ENCODE measurements at regions not wholly inside any gene's neighbourhood (a gene's known extent, or its start where the extent isn't known, plus 50 kb on each side); places are given as distances from the start of the nearest gene placed in this dataset.

GRCh38 chr7:50855526-50855925 is 72.8 kb upstream of the GRB10 start:
- Histone ChIP-seq H3K79me2 (ENCODE audit: insufficient read depth, low read length) (no peaks in the 10 kb centered on the region), H3K79me1 (ENCODE audit: insufficient read depth, low read depth, low read length, poor library complexity, severe bottlenecking) (no peaks in the 10 kb centered on the region), H3K23ac (ENCODE audit: insufficient read length, low read depth, low read length) (no peak overlapping the region), H2BK5ac (ENCODE audit: insufficient read length, low read length) (no peak overlapping the region), H3K9ac (ENCODE audit: extremely low read depth, insufficient read length, low read length) (no peak overlapping the region), H2BK120ac (ENCODE audit: low read depth, low read length, poor library complexity, severe bottlenecking) (no peak overlapping the region), H2BK15ac (ENCODE audit: low read depth, low read length) (no peak overlapping the region), H2BK12ac (ENCODE audit: insufficient read length, low read depth, low read length) (no peak overlapping the region), H2AK5ac (ENCODE audit: insufficient read length, low read length) (no peak overlapping the region), H2AFZ (ENCODE audit: low read length) (no peak overlapping the region), H3K4me2 (ENCODE audit: insufficient read depth, insufficient read length, low read length) (no peak overlapping the region), H4K8ac (replicated peaks; ENCODE audit: insufficient read length, low read depth, low read length) (no peak overlapping the region), H3K56ac (ENCODE audit: insufficient read length, low read depth, low read length) (no peak overlapping the region), H4K20me1 (ENCODE audit: control insufficient read depth, insufficient read depth, insufficient read length) (no peaks in the 10 kb centered on the region), H4K91ac (ENCODE audit: insufficient read length, low read depth, low read length) (no peak overlapping the region), H3T11ph (ENCODE audit: low read length) (no peak overlapping the region), H2BK20ac (ENCODE audit: low read depth, low read length, poor library complexity, severe bottlenecking) (no peak overlapping the region), H3K9me3 (ENCODE audit: control insufficient read depth, low read depth, low read length) (no peaks in the 10 kb centered on the region), H3K27me3 (ENCODE audit: insufficient read depth, low read length) (no peaks in the 10 kb centered on the region), H3K4ac (ENCODE audit: low read depth, low read length) (no peak overlapping the region), H3K23me2 (ENCODE audit: insufficient read length, low read depth, low read length, poor library complexity, severe bottlenecking) (no peaks in the 10 kb centered on the region), H3K4me1 (ENCODE audit: insufficient read depth, low read length) (no peaks in the 10 kb centered on the region), H3K18ac (ENCODE audit: insufficient read length, low read depth, low read length) (no peak overlapping the region), H3K14ac (ENCODE audit: insufficient read depth, low read length) (no peak overlapping the region; the same call in 1 of the 2 replicates), H4K5ac (ENCODE audit: insufficient read length, low read depth, low read length) (no peak overlapping the region), H3K27ac (ENCODE audit: insufficient read length, low read depth, low read length) (no peak overlapping the region)
- Mint-ChIP-seq H3K9me3 (no peaks in the 10 kb centered on the region), H3K4me3 (no peak overlapping the region), H3K27me3 (ENCODE audit: low read depth) (peaks cover 3% of the 10 kb centered on the region), H3K36me3 (ENCODE audit: insufficient read depth in 1 of 3, low read depth in 3 of 3) (no peaks in the 10 kb centered on the region; a peak in 1 of 7 replicates), H3K27ac (no peak overlapping the region), H3K4me1 (no peaks in the 10 kb centered on the region)
- no peak for DNase-seq
- TF ChIP-seq CTCF (conservative IDR thresholded peaks at IDR 0.05): no peak
- WGBS (ENCODE audit: extremely low coverage, insufficient read length, low lambda C conversion rate): no CpG with 5 or more reads among the region's 5 CpGs

Data from H9 (cell line).